ENCODE measurements at regions not wholly inside any gene's neighbourhood (a gene's known extent, or its start where the extent isn't known, plus 50 kb on each side); places are given as distances from the start of the nearest gene placed in this dataset.

- 89 to 91% methylated on average over 2 of the region's 2 CpGs for WGBS, 2 donors
- Histone ChIP-seq H3K4me1 (peaks cover 0 to 12% (median 0%) of the 10 kb centered on the region in 4 donors), H3K27ac (no peak overlapping the region), H3K9me3 (no peaks in the 10 kb centered on the region), H3K4me3 (no peak overlapping the region), H3K27me3 (no peaks in the 10 kb centered on the region), H3K36me3 (no peaks in the 10 kb centered on the region)
- TF ChIP-seq CTCF (IDR thresholded peaks at IDR 0.05) = no peak
- no peak for TF ChIP-seq EP300 (IDR thresholded peaks at IDR 0.05)
- TF ChIP-seq POLR2A (IDR thresholded peaks at IDR 0.05) = no peak
- no peak for DNase-seq (ENCODE audit: low spot score in 2 of 2)
Measured at GRCh38 chrX:39672405-39672804, 425.4 kb downstream of the BCOR start.

- Histone ChIP-seq H3K9me3 (no peaks in the 10 kb centered on the region), H3K27me3 (no peaks in the 10 kb centered on the region), H3K36me3 (no peaks in the 10 kb centered on the region), H3K4me3 (no peak overlapping the region), H3K4me1 (peaks cover 0 to 32% (median 0%) of the 10 kb centered on the region in 4 donors), H3K27ac (peak overlapping the region in 2 of 4 donors; percentile 59 to 68)
- no peak for DNase-seq (ENCODE audit: low spot score in 2 of 2)
- 76 to 78% methylated on average over 5 of the region's 5 CpGs for WGBS, 2 donors
- TF ChIP-seq CTCF (IDR thresholded peaks at IDR 0.05) (no peak), POLR2A (IDR thresholded peaks at IDR 0.05) (no peak), EP300 (IDR thresholded peaks at IDR 0.05) (no peak)
Measured at GRCh38 chrX:39674490-39675161, 423.1 kb downstream of the BCOR start.

GRCh38 chrX:39675162-39675553 lies 422.6 kb downstream of the BCOR start:
- Histone ChIP-seq H3K27ac (peak overlapping the region in 2 of 4 donors; percentile 59 to 68), H3K9me3 (no peaks in the 10 kb centered on the region), H3K36me3 (no peaks in the 10 kb centered on the region), H3K4me1 (peaks cover 0 to 35% (median 0%) of the 10 kb centered on the region in 4 donors), H3K4me3 (no peak overlapping the region), H3K27me3 (no peaks in the 10 kb centered on the region)
- DNase-seq (ENCODE audit: low spot score in 2 of 2) = no peak
- TF ChIP-seq CTCF (IDR thresholded peaks at IDR 0.05) = no peak
- no peak for TF ChIP-seq EP300 (IDR thresholded peaks at IDR 0.05)
- no peak for TF ChIP-seq POLR2A (IDR thresholded peaks at IDR 0.05)
- 53 to 79% methylated on average over 3 to 5 of the region's 6 CpGs for WGBS, 2 donors

- WGBS, 2 donors = 27 to 38% methylated on average over 2 of the region's 2 CpGs
- no peaks in the 10 kb centered on the region for H3K36me3 ChIP-seq
- peak overlapping the region in 2 of 4 donors; percentile 52 to 68 for H3K27ac ChIP-seq
- no peaks in the 10 kb centered on the region for H3K9me3 ChIP-seq
- H3K27me3 ChIP-seq = no peaks in the 10 kb centered on the region
- H3K4me3 ChIP-seq = no peak overlapping the region
- DNase-seq (ENCODE audit: low spot score in 2 of 2) = no peak
- H3K4me1 ChIP-seq = peaks cover 0 to 35% (median 0%) of the 10 kb centered on the region in 4 donors
- TF ChIP-seq CTCF (IDR thresholded peaks at IDR 0.05) (no peak), EP300 (IDR thresholded peaks at IDR 0.05) (peak in 1 of 2 donors; percentile 12), POLR2A (IDR thresholded peaks at IDR 0.05) (no peak)
Measured at GRCh38 chrX:39675619-39676018, 422.1 kb downstream of the BCOR start.

GRCh38 chrX:39676434-39676833 lies 421.3 kb downstream of the BCOR start:
- Histone ChIP-seq H3K27me3 (no peaks in the 10 kb centered on the region), H3K4me1 (peaks cover 0 to 35% (median 0%) of the 10 kb centered on the region in 4 donors), H3K9me3 (no peaks in the 10 kb centered on the region), H3K27ac (peak overlapping the region in 2 of 4 donors; percentile 42 to 68), H3K4me3 (no peak overlapping the region), H3K36me3 (no peaks in the 10 kb centered on the region)
- DNase-seq (ENCODE audit: low spot score in 2 of 2) = no peak
- TF ChIP-seq POLR2A (IDR thresholded peaks at IDR 0.05) = no peak
- TF ChIP-seq CTCF (IDR thresholded peaks at IDR 0.05) = no peak
- no peak for TF ChIP-seq EP300 (IDR thresholded peaks at IDR 0.05)
- WGBS, 2 donors = 46 to 52% methylated on average over 3 of the region's 3 CpGs
